AG09319 (cell line): ENCODE measurements at regions not wholly inside any gene's neighbourhood (a gene's known extent, or its start where the extent isn't known, plus 50 kb on each side); places are given as distances from the start of the nearest gene placed in this dataset.

Experiments
- DNase-seq: peaks from one replicate; pipeline ENCODE4 v3.0.0-alpha.2; 2010; ENCODE audit warnings: low read depth; ENCODE audit errors: extremely low read depth
- TF ChIP-seq, protein P1 (sequence below): IDR thresholded peaks from 2 replicates; pipeline ENCODE4 v1.5.1; 2011; ENCODE audit warnings: low read depth, mild to moderate bottlenecking, inconsistent platforms, low read length, moderate library complexity

DNA sequence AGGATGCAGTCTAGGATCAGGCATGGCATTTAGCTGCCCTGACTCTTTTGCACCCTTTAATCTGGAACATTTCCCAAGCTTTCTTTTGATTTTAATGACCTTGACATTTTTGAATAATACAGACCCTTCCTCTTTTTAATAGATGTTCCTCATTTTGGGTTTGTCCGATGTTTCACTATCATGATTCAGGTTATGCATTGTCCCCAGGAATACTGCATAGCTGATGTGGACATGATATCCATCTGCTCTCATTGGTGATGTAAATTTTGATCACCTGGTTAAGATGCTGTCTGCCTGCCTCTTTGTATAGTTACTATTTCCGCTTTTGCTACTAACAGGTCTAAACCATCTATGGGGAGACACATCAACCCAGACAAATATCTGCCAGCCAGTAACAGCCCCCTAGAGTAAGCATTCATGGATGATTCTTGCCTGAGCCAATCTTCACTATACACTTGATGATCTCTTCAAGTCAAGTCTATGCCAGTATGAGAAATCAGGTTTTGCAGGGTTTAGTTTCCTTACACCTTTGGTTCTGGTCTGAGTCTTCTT, 50.6 kb upstream of the ULK4 start:
- TF ChIP-seq, protein P1, sequence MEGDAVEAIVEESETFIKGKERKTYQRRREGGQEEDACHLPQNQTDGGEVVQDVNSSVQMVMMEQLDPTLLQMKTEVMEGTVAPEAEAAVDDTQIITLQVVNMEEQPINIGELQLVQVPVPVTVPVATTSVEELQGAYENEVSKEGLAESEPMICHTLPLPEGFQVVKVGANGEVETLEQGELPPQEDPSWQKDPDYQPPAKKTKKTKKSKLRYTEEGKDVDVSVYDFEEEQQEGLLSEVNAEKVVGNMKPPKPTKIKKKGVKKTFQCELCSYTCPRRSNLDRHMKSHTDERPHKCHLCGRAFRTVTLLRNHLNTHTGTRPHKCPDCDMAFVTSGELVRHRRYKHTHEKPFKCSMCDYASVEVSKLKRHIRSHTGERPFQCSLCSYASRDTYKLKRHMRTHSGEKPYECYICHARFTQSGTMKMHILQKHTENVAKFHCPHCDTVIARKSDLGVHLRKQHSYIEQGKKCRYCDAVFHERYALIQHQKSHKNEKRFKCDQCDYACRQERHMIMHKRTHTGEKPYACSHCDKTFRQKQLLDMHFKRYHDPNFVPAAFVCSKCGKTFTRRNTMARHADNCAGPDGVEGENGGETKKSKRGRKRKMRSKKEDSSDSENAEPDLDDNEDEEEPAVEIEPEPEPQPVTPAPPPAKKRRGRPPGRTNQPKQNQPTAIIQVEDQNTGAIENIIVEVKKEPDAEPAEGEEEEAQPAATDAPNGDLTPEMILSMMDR: no peak
- DNase-seq: no peak
